OCI-LY1 (cell line): ENCODE measurements at regions not wholly inside any gene's neighbourhood (a gene's known extent, or its start where the extent isn't known, plus 50 kb on each side); places are given as distances from the start of the nearest gene placed in this dataset.

Source experiments
- CTCF ChIP-seq: fragments of 200-600 bp; sonication (generic), shearing (Covaris generic); IDR thresholded peaks from 2 replicates; pipeline ENCODE4 v1.5.1; 2017; ENCODE audit warnings: mild to moderate bottlenecking, antibody characterized with exemption, low read length, moderate library complexity, mixed read lengths
- EZH2 ChIP-seq: fragments of 200-600 bp; sonication (generic), shearing (Covaris generic); IDR thresholded peaks from 2 replicates; pipeline ENCODE4 v1.8.0; 2017; ENCODE audit warnings: borderline replicate concordance, mixed run types, mild to moderate bottlenecking, antibody characterized with exemption, low read length, moderate library complexity, mixed read lengths

DNA sequence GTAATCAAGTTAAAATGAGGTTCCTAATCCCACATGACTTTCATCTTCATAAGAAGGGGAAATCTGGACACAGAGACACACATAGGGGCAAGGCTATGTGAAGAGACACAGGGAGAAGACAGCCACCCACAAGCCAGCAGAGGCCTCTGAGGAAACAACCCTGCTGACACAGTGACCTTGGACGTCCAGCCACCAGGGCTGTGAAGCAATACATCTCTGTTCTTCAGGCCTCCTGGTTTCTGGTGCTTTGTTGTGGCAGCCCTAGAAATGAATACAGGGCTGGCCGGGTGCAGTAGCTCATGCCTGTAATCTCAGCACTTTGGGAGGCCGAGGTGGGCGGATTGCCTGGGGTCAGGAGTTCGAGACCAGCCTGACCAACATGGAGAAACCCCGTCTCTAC is 183.9 kb downstream of the CXCL12 start:
- TF ChIP-seq CTCF, result no peak
- no peak for TF ChIP-seq EZH2
